Fibroblast of pulmonary artery (primary cell): ENCODE measurements at regions not wholly inside any gene's neighbourhood (a gene's known extent, or its start where the extent isn't known, plus 50 kb on each side); places are given as distances from the start of the nearest gene placed in this dataset.
"Not testable (repeated sequence)": the region's sequence is repeated elsewhere in the genome, so short reads cannot be mapped to it uniquely, and the experiment has no call there.

Experiments used
- DNase-seq: peaks from one replicate; pipeline ENCODE4 v3.0.0-alpha.2; 2010; ENCODE audit warnings: low read depth
- H3K4me3 ChIP-seq: replicated peaks from 2 replicates; pipeline ENCODE4 v1.5.1; 2011; ENCODE audit warnings: low read depth, mild to moderate bottlenecking, control low read depth, low read length, moderate library complexity
- CTCF ChIP-seq: IDR thresholded peaks from 2 replicates; pipeline ENCODE4 v1.5.1; 2011; ENCODE audit warnings: mild to moderate bottlenecking, control low read depth, low read length, inconsistent platforms; ENCODE audit errors: missing control alignments

DNA sequence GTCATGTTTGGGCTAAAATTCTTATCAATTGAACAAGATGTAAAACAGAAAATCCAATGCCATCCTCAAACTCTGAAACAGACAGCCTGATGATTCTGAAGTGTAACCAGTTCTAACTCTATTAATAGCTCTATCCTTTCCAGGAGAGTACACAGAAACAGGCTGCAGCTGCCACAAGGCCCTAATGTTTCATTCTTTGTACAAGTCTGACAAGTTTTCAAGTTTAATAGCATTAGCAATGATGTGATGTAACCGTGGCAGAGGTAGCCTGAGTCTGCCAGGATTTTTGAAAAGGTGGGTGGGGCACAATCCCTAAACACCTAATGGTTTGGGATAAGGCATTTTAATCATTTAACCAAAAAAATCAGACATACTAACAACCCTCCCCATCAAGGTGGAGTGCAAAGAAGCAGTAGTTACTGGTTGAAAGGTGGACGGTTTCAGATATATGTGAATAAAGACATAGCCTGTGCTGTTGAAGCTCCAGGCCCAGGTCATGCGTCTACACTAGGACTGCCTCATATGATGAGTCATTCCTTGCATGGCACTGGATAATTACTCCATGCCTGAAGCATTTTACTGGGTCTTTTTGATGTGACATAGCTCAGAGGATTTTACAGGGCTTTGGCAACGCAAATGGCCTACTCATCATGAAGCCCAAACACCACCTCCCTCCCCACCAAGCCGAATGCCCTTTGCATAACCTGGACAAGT lies 145.1 kb upstream of the GRIP1 start:
- no peak for DNase-seq
- H3K4me3 ChIP-seq, result no peak overlapping the region
- no peak for TF ChIP-seq CTCF

DNA sequence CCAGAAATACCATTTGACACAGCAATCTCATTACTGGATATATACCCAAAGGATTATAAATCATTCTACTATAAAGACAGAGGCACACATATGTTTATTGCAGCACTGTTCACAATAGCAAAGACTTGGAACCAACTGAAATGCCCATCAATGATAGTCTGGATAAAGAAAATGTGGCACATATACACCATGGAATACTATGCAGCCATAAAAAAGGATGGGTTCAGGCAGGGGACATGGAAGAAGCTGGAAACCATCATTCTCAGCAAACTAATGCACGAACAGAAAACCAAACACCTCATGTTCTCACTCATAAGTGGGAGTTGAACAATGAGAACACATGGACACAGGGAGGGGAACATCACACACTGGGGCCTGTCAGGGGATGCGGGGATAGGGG lies 147.0 kb upstream of the GRIP1 start:
- DNase-seq, H3K4me3 ChIP-seq: not testable (repeated sequence)

DNA sequence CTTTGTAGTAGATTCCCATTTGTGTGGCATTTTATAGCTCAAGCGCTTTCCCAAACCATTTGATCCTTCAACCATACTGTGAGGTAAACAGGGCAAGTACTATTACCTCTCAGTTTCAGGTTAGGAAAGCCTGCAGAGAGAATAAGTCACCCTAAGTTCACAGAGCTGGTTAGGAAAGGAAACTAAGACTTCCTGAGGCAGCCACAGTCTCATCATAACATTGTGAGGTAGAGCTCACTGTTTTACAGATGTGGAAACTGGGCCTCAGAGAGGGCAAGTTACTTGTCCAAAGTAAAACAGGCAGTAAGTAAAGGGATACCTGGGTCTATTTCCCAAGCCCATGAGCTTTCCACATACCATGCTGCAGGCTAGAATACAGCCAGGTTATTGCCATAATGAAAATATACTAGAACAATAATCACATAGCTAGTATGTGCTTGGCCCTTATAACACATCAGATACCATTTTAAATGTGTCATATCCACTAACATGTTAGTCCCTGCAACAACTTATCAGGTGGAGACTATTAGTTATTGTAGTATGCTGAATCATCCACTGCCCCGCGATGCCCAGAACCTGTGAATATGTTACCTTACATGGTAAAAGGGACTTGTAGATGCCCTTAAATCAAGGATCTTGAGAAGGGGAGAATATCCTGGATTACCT lies 150.9 kb upstream of the GRIP1 start:
- no peak overlapping the region for H3K4me3 ChIP-seq
- no peak for TF ChIP-seq CTCF
- DNase-seq, result no peak

- TF ChIP-seq CTCF, result no peak
- H3K4me3 ChIP-seq, result no peak overlapping the region
- DNase-seq, result no peak
Observed at GRCh38 chr12:66831495-66831894, 152.6 kb upstream of the GRIP1 start.

DNA sequence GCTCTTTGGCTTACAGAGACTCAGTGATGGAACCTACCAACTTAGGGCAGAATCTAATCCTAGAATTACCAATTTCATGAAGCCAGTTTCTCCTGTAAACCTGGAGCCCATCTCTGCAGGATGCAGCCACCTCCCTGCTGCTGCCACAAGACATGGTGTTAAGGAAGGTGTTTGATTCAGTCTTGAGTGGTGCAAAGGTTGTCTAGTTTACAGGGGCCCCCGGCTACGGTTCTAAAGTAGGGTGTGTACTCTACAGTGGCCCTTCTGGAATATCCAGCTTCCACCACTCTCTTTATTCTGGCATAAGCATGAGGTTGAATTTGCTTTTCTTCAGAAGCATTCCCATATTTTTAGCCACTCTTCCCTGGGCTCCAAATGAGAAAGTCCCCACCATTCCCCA lies 154.1 kb upstream of the GRIP1 start:
- no peak for TF ChIP-seq CTCF
- DNase-seq, result no peak
- H3K4me3 ChIP-seq, result no peak overlapping the region

GRCh38 chr12:66836623-66837310 lies 157.9 kb upstream of the GRIP1 start:
- DNase-seq, result no peak
- no peak overlapping the region for H3K4me3 ChIP-seq
- TF ChIP-seq CTCF, result no peak

DNA sequence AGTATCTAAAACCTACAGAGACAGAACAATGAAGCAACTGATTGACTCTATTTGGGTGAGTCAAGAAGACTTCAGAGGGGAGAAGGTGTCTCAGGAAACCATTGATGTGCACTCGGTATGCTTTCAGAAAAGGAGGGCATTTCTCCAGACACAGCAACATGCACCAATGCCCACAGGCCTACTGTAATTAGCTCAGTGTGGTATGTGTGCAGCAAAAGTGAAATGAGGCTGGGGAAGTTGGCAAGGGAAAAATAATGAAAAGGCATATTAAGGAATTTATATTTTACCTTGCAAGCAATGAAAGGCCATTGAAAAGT lies 158.4 kb upstream of the GRIP1 start:
- H3K4me3 ChIP-seq, result no peak overlapping the region
- no peak for DNase-seq
- TF ChIP-seq CTCF, result no peak
